Panc1 (cell line): ENCODE measurements at regions not wholly inside any gene's neighbourhood (a gene's known extent, or its start where the extent isn't known, plus 50 kb on each side); places are given as distances from the start of the nearest gene placed in this dataset.

Experiments used
- CTCF ChIP-seq: fragments of 450-650 bp; IDR thresholded peaks from 2 replicates; pipeline ENCODE4 v1.5.1; 2017; ENCODE audit warnings: mild to moderate bottlenecking
- POLR2AphosphoS5 ChIP-seq: IDR thresholded peaks from 2 replicates; pipeline ENCODE4 v1.6.1; 2012; ENCODE audit warnings: mild to moderate bottlenecking, low read depth, low read length, moderate library complexity
- REST ChIP-seq, 2 experiments: IDR thresholded peaks; 2 replicates each; pipeline ENCODE4 v1.6.1; 2011 to 2012; ENCODE audit warnings: low read depth in 2 of 2, control low read depth in 1 of 2, low read length in 1 of 2, mild to moderate bottlenecking in 1 of 2, moderate library complexity in 1 of 2; ENCODE audit not compliant: insufficient read depth in 1 of 2
- SIN3A ChIP-seq: IDR thresholded peaks from 2 replicates; pipeline ENCODE4 v1.6.1; 2012; ENCODE audit warnings: low read depth, mild to moderate bottlenecking, low read length, moderate library complexity, borderline replicate concordance; ENCODE audit not compliant: insufficient read depth
- TCF7L2 ChIP-seq: IDR thresholded peaks from 2 replicates; pipeline ENCODE4 v1.6.1; 2011; ENCODE audit warnings: mild to moderate bottlenecking, low read depth, low read length, inconsistent platforms

- TF ChIP-seq REST (IDR thresholded peaks at IDR 0.05; ENCODE audit: insufficient read depth in 1 of 2, low read depth in 2 of 2, low read length in 1 of 2) (no peak), CTCF (no peak), POLR2AphosphoS5 (no peak), TCF7L2 (no peak), SIN3A (no peak)
These were observed 95.6 kb downstream of the NDFIP1 start for GRCh38 chr5:142204219-142204618.
